ENCODE measurements at regions not wholly inside any gene's neighbourhood (a gene's known extent, or its start where the extent isn't known, plus 50 kb on each side); places are given as distances from the start of the nearest gene placed in this dataset.

- TF ChIP-seq, protein P1, sequence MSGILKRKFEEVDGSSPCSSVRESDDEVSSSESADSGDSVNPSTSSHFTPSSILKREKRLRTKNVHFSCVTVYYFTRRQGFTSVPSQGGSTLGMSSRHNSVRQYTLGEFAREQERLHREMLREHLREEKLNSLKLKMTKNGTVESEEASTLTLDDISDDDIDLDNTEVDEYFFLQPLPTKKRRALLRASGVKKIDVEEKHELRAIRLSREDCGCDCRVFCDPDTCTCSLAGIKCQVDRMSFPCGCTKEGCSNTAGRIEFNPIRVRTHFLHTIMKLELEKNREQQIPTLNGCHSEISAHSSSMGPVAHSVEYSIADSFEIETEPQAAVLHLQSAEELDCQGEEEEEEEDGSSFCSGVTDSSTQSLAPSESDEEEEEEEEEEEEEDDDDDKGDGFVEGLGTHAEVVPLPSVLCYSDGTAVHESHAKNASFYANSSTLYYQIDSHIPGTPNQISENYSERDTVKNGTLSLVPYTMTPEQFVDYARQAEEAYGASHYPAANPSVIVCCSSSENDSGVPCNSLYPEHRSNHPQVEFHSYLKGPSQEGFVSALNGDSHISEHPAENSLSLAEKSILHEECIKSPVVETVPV (CRISPR knock-in tag; IDR thresholded peaks at IDR 0.05) = no peak
- TF ChIP-seq ZNF565 (CRISPR knock-in tag; conservative IDR thresholded peaks at IDR 0.05; ENCODE audit: low read depth) = no peak
- TF ChIP-seq TOX (CRISPR knock-in tag; IDR thresholded peaks at IDR 0.05; ENCODE audit: borderline replicate concordance) = no peak
- TF ChIP-seq BACH2 (CRISPR knock-in tag; IDR thresholded peaks at IDR 0.05; ENCODE audit: borderline replicate concordance) = no peak
- TF ChIP-seq ZC3H10 (CRISPR knock-in tag; IDR thresholded peaks at IDR 0.05) = no peak
- TF ChIP-seq POU6F1 (CRISPR knock-in tag; IDR thresholded peaks at IDR 0.05; ENCODE audit: borderline replicate concordance, low read depth) = no peak
- TF ChIP-seq PATZ1 (CRISPR knock-in tag; IDR thresholded peaks at IDR 0.05; ENCODE audit: borderline replicate concordance) = no peak
- TF ChIP-seq, protein P2, sequence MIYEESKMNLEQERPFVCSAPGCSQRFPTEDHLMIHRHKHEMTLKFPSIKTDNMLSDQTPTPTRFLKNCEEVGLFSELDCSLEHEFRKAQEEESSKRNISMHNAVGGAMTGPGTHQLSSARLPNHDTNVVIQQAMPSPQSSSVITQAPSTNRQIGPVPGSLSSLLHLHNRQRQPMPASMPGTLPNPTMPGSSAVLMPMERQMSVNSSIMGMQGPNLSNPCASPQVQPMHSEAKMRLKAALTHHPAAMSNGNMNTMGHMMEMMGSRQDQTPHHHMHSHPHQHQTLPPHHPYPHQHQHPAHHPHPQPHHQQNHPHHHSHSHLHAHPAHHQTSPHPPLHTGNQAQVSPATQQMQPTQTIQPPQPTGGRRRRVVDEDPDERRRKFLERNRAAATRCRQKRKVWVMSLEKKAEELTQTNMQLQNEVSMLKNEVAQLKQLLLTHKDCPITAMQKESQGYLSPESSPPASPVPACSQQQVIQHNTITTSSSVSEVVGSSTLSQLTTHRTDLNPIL (CRISPR knock-in tag; IDR thresholded peaks at IDR 0.05; ENCODE audit: low read depth) = no peak
- no peak for TF ChIP-seq SNAI2 (CRISPR knock-in tag; IDR thresholded peaks at IDR 0.05)
- TF ChIP-seq RARB (CRISPR knock-in tag; IDR thresholded peaks at IDR 0.05) = no peak
- TF ChIP-seq GLIS3 (CRISPR knock-in tag; IDR thresholded peaks at IDR 0.05) = no peak
- TF ChIP-seq CSDC2 (CRISPR knock-in tag; IDR thresholded peaks at IDR 0.05) = no peak
- TF ChIP-seq ZNF70 (CRISPR knock-in tag; IDR thresholded peaks at IDR 0.05) = no peak
- no peak for TF ChIP-seq ARNTL (CRISPR knock-in tag; IDR thresholded peaks at IDR 0.05; ENCODE audit: borderline replicate concordance, low read depth)
- TF ChIP-seq ISL1 (CRISPR knock-in tag; IDR thresholded peaks at IDR 0.05) = no peak
- TF ChIP-seq ZNF8 (CRISPR knock-in tag; IDR thresholded peaks at IDR 0.05) = no peak
- TF ChIP-seq, protein P3, sequence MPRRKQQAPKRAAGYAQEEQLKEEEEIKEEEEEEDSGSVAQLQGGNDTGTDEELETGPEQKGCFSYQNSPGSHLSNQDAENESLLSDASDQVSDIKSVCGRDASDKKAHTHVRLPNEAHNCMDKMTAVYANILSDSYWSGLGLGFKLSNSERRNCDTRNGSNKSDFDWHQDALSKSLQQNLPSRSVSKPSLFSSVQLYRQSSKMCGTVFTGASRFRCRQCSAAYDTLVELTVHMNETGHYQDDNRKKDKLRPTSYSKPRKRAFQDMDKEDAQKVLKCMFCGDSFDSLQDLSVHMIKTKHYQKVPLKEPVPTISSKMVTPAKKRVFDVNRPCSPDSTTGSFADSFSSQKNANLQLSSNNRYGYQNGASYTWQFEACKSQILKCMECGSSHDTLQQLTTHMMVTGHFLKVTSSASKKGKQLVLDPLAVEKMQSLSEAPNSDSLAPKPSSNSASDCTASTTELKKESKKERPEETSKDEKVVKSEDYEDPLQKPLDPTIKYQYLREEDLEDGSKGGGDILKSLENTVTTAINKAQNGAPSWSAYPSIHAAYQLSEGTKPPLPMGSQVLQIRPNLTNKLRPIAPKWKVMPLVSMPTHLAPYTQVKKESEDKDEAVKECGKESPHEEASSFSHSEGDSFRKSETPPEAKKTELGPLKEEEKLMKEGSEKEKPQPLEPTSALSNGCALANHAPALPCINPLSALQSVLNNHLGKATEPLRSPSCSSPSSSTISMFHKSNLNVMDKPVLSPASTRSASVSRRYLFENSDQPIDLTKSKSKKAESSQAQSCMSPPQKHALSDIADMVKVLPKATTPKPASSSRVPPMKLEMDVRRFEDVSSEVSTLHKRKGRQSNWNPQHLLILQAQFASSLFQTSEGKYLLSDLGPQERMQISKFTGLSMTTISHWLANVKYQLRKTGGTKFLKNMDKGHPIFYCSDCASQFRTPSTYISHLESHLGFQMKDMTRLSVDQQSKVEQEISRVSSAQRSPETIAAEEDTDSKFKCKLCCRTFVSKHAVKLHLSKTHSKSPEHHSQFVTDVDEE (CRISPR knock-in tag; IDR thresholded peaks at IDR 0.05) = no peak
- TF ChIP-seq ESRRG (CRISPR knock-in tag; IDR thresholded peaks at IDR 0.05) = no peak
- no peak for TF ChIP-seq PPARA (CRISPR knock-in tag; IDR thresholded peaks at IDR 0.05; ENCODE audit: borderline replicate concordance)
- TF ChIP-seq ZFP3 (CRISPR knock-in tag; IDR thresholded peaks at IDR 0.05) = no peak
- ATAC-seq = no peak; the same call in 2 of the 3 replicates
Observed at GRCh38 chr5:124456249-124456648, 290.2 kb downstream of the ZNF608 start.

DNA sequence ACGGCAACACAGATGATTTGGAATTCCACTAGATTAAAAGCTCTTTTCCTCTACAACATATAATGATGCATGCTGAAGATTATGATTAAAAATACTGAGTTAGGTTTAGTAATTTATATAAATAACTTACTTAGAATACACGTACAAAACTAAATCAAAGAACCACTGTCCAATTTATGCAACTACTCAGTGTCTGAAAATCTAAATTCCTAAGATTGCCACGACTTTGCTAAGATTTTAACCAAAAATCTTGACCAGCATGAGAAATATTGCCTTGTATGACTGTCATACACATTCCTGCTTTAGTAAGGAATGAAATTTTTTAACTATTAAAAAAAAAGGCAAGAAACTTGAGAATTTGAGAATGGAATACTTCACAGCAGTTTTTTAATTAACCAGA is 292.4 kb downstream of the ZNF608 start:
- no peak for ATAC-seq
- TF ChIP-seq, protein P1 (CRISPR knock-in tag; IDR thresholded peaks at IDR 0.05) = no peak
- TF ChIP-seq ESRRG (CRISPR knock-in tag; IDR thresholded peaks at IDR 0.05) (no peak), ZNF8 (CRISPR knock-in tag; IDR thresholded peaks at IDR 0.05) (no peak), ARNTL (CRISPR knock-in tag; IDR thresholded peaks at IDR 0.05; ENCODE audit: borderline replicate concordance, low read depth) (no peak), ISL1 (CRISPR knock-in tag; IDR thresholded peaks at IDR 0.05) (no peak), SNAI2 (CRISPR knock-in tag; IDR thresholded peaks at IDR 0.05) (no peak), TOX (CRISPR knock-in tag; IDR thresholded peaks at IDR 0.05; ENCODE audit: borderline replicate concordance) (no peak), ZFP30 (CRISPR knock-in tag; IDR thresholded peaks at IDR 0.05) (no peak), GLIS3 (CRISPR knock-in tag; IDR thresholded peaks at IDR 0.05) (no peak), ZNF70 (CRISPR knock-in tag; IDR thresholded peaks at IDR 0.05) (no peak), CSDC2 (CRISPR knock-in tag; IDR thresholded peaks at IDR 0.05) (no peak), POU6F1 (CRISPR knock-in tag; IDR thresholded peaks at IDR 0.05; ENCODE audit: borderline replicate concordance, low read depth) (no peak), PPARA (CRISPR knock-in tag; IDR thresholded peaks at IDR 0.05; ENCODE audit: borderline replicate concordance) (no peak)
- TF ChIP-seq, protein P2 (CRISPR knock-in tag; IDR thresholded peaks at IDR 0.05; ENCODE audit: low read depth) = no peak
- TF ChIP-seq, protein P3 (CRISPR knock-in tag; IDR thresholded peaks at IDR 0.05) = no peak
